ENCODE measurements at regions not wholly inside any gene's neighbourhood (a gene's known extent, or its start where the extent isn't known, plus 50 kb on each side); places are given as distances from the start of the nearest gene placed in this dataset.
"Not testable (repeated sequence)": the region's sequence is repeated elsewhere in the genome, so short reads cannot be mapped to it uniquely, and the experiment has no call there.

DNA sequence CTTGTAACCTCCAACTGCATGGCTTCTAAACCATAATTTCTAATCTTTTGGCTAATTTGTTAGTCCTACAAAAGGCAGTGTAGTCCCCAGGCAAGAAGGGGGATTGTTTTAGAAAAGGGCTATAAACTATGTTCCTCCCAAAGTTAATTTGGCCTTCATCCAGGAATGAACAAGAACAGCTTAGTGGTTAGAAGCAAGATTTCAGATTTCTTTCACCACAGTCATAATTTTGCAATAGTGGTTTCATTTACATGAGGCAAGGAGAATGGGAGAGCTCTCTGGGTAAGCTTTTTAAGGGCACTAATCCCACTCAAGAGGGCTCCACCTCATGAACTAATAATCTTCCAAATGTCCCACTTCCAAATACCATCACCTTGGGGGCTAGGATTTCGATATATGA lies 1353.9 kb downstream of the NCAM2 start:
- Mint-ChIP-seq H3K4me3 (ENCODE audit: unreplicated experiment) (no peak overlapping the region), H3K9me3 (ENCODE audit: unreplicated experiment) (no peaks in the 10 kb centered on the region), H3K4me1 (ENCODE audit: unreplicated experiment) (no peaks in the 10 kb centered on the region), H3K27me3 (ENCODE audit: unreplicated experiment) (no peaks in the 10 kb centered on the region), H3K27ac (ENCODE audit: unreplicated experiment) (no peak overlapping the region), H3K36me3 (ENCODE audit: low read depth, unreplicated experiment) (peaks cover 6% of the 10 kb centered on the region)
- DNase-seq (ENCODE audit: low spot score): no peak
- TF ChIP-seq, protein P1, sequence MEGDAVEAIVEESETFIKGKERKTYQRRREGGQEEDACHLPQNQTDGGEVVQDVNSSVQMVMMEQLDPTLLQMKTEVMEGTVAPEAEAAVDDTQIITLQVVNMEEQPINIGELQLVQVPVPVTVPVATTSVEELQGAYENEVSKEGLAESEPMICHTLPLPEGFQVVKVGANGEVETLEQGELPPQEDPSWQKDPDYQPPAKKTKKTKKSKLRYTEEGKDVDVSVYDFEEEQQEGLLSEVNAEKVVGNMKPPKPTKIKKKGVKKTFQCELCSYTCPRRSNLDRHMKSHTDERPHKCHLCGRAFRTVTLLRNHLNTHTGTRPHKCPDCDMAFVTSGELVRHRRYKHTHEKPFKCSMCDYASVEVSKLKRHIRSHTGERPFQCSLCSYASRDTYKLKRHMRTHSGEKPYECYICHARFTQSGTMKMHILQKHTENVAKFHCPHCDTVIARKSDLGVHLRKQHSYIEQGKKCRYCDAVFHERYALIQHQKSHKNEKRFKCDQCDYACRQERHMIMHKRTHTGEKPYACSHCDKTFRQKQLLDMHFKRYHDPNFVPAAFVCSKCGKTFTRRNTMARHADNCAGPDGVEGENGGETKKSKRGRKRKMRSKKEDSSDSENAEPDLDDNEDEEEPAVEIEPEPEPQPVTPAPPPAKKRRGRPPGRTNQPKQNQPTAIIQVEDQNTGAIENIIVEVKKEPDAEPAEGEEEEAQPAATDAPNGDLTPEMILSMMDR (IDR thresholded peaks at IDR 0.05; ENCODE audit: unreplicated experiment): no peak

GRCh38 chr21:22355949-22356348 lies 1357.7 kb downstream of the NCAM2 start:
- TF ChIP-seq, protein P1 (IDR thresholded peaks at IDR 0.05; ENCODE audit: unreplicated experiment): no peak
- DNase-seq (ENCODE audit: low spot score): no peak
- Mint-ChIP-seq H3K4me3 (ENCODE audit: unreplicated experiment) (no peak overlapping the region), H3K9me3 (ENCODE audit: unreplicated experiment) (no peaks in the 10 kb centered on the region), H3K27me3 (ENCODE audit: unreplicated experiment) (no peaks in the 10 kb centered on the region), H3K36me3 (ENCODE audit: low read depth, unreplicated experiment) (peaks cover 6% of the 10 kb centered on the region), H3K27ac (ENCODE audit: unreplicated experiment) (no peak overlapping the region), H3K4me1 (ENCODE audit: unreplicated experiment) (no peaks in the 10 kb centered on the region)

- Mint-ChIP-seq H3K27ac (ENCODE audit: unreplicated experiment) (no peak overlapping the region), H3K27me3 (ENCODE audit: unreplicated experiment) (no peaks in the 10 kb centered on the region), H3K4me1 (ENCODE audit: unreplicated experiment) (no peaks in the 10 kb centered on the region), H3K4me3 (ENCODE audit: unreplicated experiment) (no peak overlapping the region), H3K9me3 (ENCODE audit: unreplicated experiment) (no peaks in the 10 kb centered on the region), H3K36me3 (ENCODE audit: low read depth, unreplicated experiment) (peaks cover 6% of the 10 kb centered on the region)
- no peak for DNase-seq (ENCODE audit: low spot score)
- TF ChIP-seq, protein P1 (IDR thresholded peaks at IDR 0.05; ENCODE audit: unreplicated experiment): no peak
These were observed 1358.5 kb downstream of the NCAM2 start for GRCh38 chr21:22356663-22357062.

DNA sequence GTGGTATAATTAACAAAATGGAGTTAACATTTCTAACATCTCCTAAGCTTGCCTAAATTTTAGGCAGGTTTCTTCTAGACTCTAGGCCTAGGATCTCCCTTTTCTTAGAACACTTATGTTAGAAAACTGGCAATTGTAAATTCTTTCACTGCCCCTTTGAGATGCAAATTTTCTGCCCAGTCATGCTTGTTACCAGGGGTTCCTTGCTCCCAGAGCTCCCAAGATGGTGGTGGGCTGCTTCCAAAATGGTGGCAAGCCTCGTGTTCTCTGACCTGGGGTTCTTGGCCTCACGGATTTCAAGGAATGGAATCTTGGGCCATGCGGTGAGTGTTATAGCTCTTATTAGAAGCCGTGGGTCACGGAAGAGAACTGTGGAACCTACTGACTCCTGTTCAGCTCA lies 1361.4 kb downstream of the NCAM2 start:
- not testable (repeated sequence) for H3K36me3 Mint-ChIP-seq (ENCODE audit: low read depth, unreplicated experiment); H3K9me3 Mint-ChIP-seq (ENCODE audit: unreplicated experiment); DNase-seq (ENCODE audit: low spot score); H3K27me3 Mint-ChIP-seq (ENCODE audit: unreplicated experiment); H3K4me1 Mint-ChIP-seq (ENCODE audit: unreplicated experiment); H3K4me3 Mint-ChIP-seq (ENCODE audit: unreplicated experiment); H3K27ac Mint-ChIP-seq (ENCODE audit: unreplicated experiment)

GRCh38 chr21:22363504-22363903 lies 1365.3 kb downstream of the NCAM2 start:
- Mint-ChIP-seq H3K4me1 (ENCODE audit: unreplicated experiment) (no peaks in the 10 kb centered on the region), H3K27me3 (ENCODE audit: unreplicated experiment) (peaks cover 2% of the 10 kb centered on the region), H3K27ac (ENCODE audit: unreplicated experiment) (no peak overlapping the region), H3K9me3 (ENCODE audit: unreplicated experiment) (no peaks in the 10 kb centered on the region), H3K36me3 (ENCODE audit: low read depth, unreplicated experiment) (peaks cover 3% of the 10 kb centered on the region), H3K4me3 (ENCODE audit: unreplicated experiment) (no peak overlapping the region)
- no peak for DNase-seq (ENCODE audit: low spot score)
- TF ChIP-seq, protein P1 (IDR thresholded peaks at IDR 0.05; ENCODE audit: unreplicated experiment): no peak

GRCh38 chr21:22364163-22364562 lies 1366.0 kb downstream of the NCAM2 start:
- H3K4me1 Mint-ChIP-seq (ENCODE audit: unreplicated experiment): no peaks in the 10 kb centered on the region
- no peak overlapping the region for H3K27ac Mint-ChIP-seq (ENCODE audit: unreplicated experiment)
- TF ChIP-seq, protein P1 (IDR thresholded peaks at IDR 0.05; ENCODE audit: unreplicated experiment): no peak
- H3K36me3 Mint-ChIP-seq (ENCODE audit: low read depth, unreplicated experiment): peaks cover 3% of the 10 kb centered on the region
- H3K27me3 Mint-ChIP-seq (ENCODE audit: unreplicated experiment): peaks cover 2% of the 10 kb centered on the region
- no peaks in the 10 kb centered on the region for H3K9me3 Mint-ChIP-seq (ENCODE audit: unreplicated experiment)
- H3K4me3 Mint-ChIP-seq (ENCODE audit: unreplicated experiment): no peak overlapping the region
- DNase-seq (ENCODE audit: low spot score): no peak

Data from endothelial cell (in vitro differentiated cells).